H1 (cell line): ENCODE measurements at regions not wholly inside any gene's neighbourhood (a gene's known extent, or its start where the extent isn't known, plus 50 kb on each side); places are given as distances from the start of the nearest gene placed in this dataset.

ENCODE experiments used
- CBX5 ChIP-seq: fragments of 300-800, 300-1000 bp; sonication (generic); IDR thresholded peaks from 2 replicates; pipeline ENCODE4 v1.7.1; 2016; ENCODE audit warnings: antibody characterized with exemption, low read length, low read depth
- CEBPB ChIP-seq: IDR thresholded peaks from 2 replicates; pipeline ENCODE4 v1.6.1; 2012; ENCODE audit warnings: low read depth, low read length
- CREB1 ChIP-seq: IDR thresholded peaks from 2 replicates; pipeline ENCODE4 v1.6.1; 2012; ENCODE audit warnings: inconsistent platforms
- EP300 ChIP-seq, 2 experiments: IDR thresholded peaks; 1 replicate in 1 of 2; 2 replicates in 1 of 2; pipeline ENCODE4 v1.6.1; 2011 to 2012; ENCODE audit warnings: low read depth in 2 of 2, low read length in 2 of 2, mild to moderate bottlenecking in 2 of 2, borderline replicate concordance in 1 of 2, inconsistent platforms in 1 of 2, moderate library complexity in 1 of 2
- PHF8 ChIP-seq: fragments of 200-600 bp; sonication (generic); conservative IDR thresholded peaks from 2 replicates; pipeline ENCODE4 v1.7.1; 2012; ENCODE audit warnings: low read depth, mild to moderate bottlenecking, inconsistent platforms, low read length, moderate library complexity
- POLR2AphosphoS5 ChIP-seq: IDR thresholded peaks from 2 replicates; pipeline ENCODE4 v1.6.1; 2011; ENCODE audit warnings: low read depth, low read length

GRCh38 chr16:27613238-27613791 is 63.4 kb downstream of the KATNIP start (continued):
- TF ChIP-seq PHF8 (no peak), EP300 (IDR thresholded peaks at IDR 0.05; ENCODE audit: borderline replicate concordance in 1 of 2, low read depth in 2 of 2, low read length in 2 of 2) (no peak), CREB1 (no peak), POLR2AphosphoS5 (no peak), CBX5 (no peak), CEBPB (no peak)
